H9 (cell line): ENCODE measurements at regions not wholly inside any gene's neighbourhood (a gene's known extent, or its start where the extent isn't known, plus 50 kb on each side); places are given as distances from the start of the nearest gene placed in this dataset.

Experiments used
- DNase-seq: peaks from one replicate; pipeline ENCODE4 v3.0.0-alpha.2; 2017
- H2AFZ ChIP-seq: one replicate; pipeline ENCODE4 v1.6.1; 2013; ENCODE audit warnings: mild to moderate bottlenecking, low read length, control low read depth, moderate library complexity
- H2AK5ac ChIP-seq: 2 replicates; pipeline ENCODE4 v1.6.1; 2013; ENCODE audit warnings: low read length, control low read depth, mixed read lengths; ENCODE audit not compliant: insufficient read length
- H2BK120ac ChIP-seq: one replicate; pipeline ENCODE4 v1.6.1; 2013; ENCODE audit warnings: low read depth, mild to moderate bottlenecking, low read length, control low read depth, inconsistent platforms; ENCODE audit not compliant: poor library complexity, severe bottlenecking
- H2BK12ac ChIP-seq: 2 replicates; pipeline ENCODE4 v1.6.1; 2013; ENCODE audit warnings: low read length, control low read depth, mixed read lengths, low read depth; ENCODE audit not compliant: insufficient read length
- H2BK15ac ChIP-seq: 2 replicates; pipeline ENCODE4 v1.6.1; 2013; ENCODE audit warnings: low read depth, low read length, control low read depth
- H2BK20ac ChIP-seq: one replicate; pipeline ENCODE4 v1.6.1; 2013; ENCODE audit warnings: low read depth, mild to moderate bottlenecking, low read length, control low read depth, inconsistent platforms; ENCODE audit not compliant: poor library complexity, severe bottlenecking
- H2BK5ac ChIP-seq: 2 replicates; pipeline ENCODE4 v1.6.1; 2013; ENCODE audit warnings: low read length, control low read depth, mixed read lengths; ENCODE audit not compliant: insufficient read length
- H3K14ac ChIP-seq: 2 replicates; pipeline ENCODE4 v1.6.1; 2013; ENCODE audit warnings: low read length, control low read depth; ENCODE audit not compliant: insufficient read depth
- H3K18ac ChIP-seq: 2 replicates; pipeline ENCODE4 v1.6.1; 2013; ENCODE audit warnings: low read depth, mild to moderate bottlenecking, mixed read lengths, low read length, control low read depth; ENCODE audit not compliant: insufficient read length
- H3K23ac ChIP-seq: 2 replicates; pipeline ENCODE4 v1.6.1; 2013; ENCODE audit warnings: low read length, control low read depth, mixed read lengths, low read depth; ENCODE audit not compliant: insufficient read length
- H3K23me2 ChIP-seq: 2 replicates; pipeline ENCODE4 v1.6.1; 2013; ENCODE audit warnings: low read depth, mild to moderate bottlenecking, mixed read lengths, low read length, control low read depth; ENCODE audit not compliant: insufficient read length, poor library complexity, severe bottlenecking
- H3K27ac ChIP-seq: 2 replicates; pipeline ENCODE4 v1.5.1; 2013; ENCODE audit warnings: low read length, control low read depth, mixed read lengths, low read depth; ENCODE audit not compliant: insufficient read length
- H3K27me3 ChIP-seq: 2 replicates; pipeline ENCODE4 v1.6.1; 2013; ENCODE audit warnings: low read length, control low read depth, inconsistent platforms; ENCODE audit not compliant: insufficient read depth
- H3K4ac ChIP-seq: 2 replicates; pipeline ENCODE4 v1.6.1; 2013; ENCODE audit warnings: low read depth, mild to moderate bottlenecking, control low read depth, inconsistent platforms, low read length, moderate library complexity
- H3K4me1 ChIP-seq: 2 replicates; pipeline ENCODE4 v1.6.1; 2013; ENCODE audit warnings: low read length, control low read depth, inconsistent platforms; ENCODE audit not compliant: insufficient read depth
- H3K4me2 ChIP-seq: 2 replicates; pipeline ENCODE4 v1.6.1; 2013; ENCODE audit warnings: low read length, control low read depth, mixed read lengths; ENCODE audit not compliant: insufficient read length, insufficient read depth
- H3K56ac ChIP-seq: 2 replicates; pipeline ENCODE4 v1.6.1; 2013; ENCODE audit warnings: low read depth, mild to moderate bottlenecking, mixed read lengths, low read length, control low read depth; ENCODE audit not compliant: insufficient read length
- H3K79me1 ChIP-seq: 2 replicates; pipeline ENCODE4 v1.6.1; 2013; ENCODE audit warnings: low read depth, mild to moderate bottlenecking, moderate library complexity, low read length, control low read depth, inconsistent platforms; ENCODE audit not compliant: insufficient read depth, poor library complexity, severe bottlenecking
- H3K79me2 ChIP-seq: 2 replicates; pipeline ENCODE4 v1.6.1; 2013; ENCODE audit warnings: low read length, control low read depth, inconsistent platforms; ENCODE audit not compliant: insufficient read depth
- H3K9ac ChIP-seq: 2 replicates; pipeline ENCODE4 v1.6.1; 2013; ENCODE audit warnings: low read length, control low read depth, mixed read lengths; ENCODE audit not compliant: insufficient read length; ENCODE audit errors: extremely low read depth
- H3K9me3 ChIP-seq: one replicate; pipeline ENCODE4 v1.6.1; 2013; ENCODE audit warnings: low read depth, low read length, inconsistent platforms; ENCODE audit not compliant: control insufficient read depth
- H3T11ph ChIP-seq: one replicate; pipeline ENCODE4 v1.6.1; 2013; ENCODE audit warnings: mild to moderate bottlenecking, low read length, control low read depth, inconsistent platforms
- H4K20me1 ChIP-seq: one replicate; pipeline ENCODE4 v1.6.1; 2013; ENCODE audit not compliant: control insufficient read depth, insufficient read length, insufficient read depth
- H4K5ac ChIP-seq: 2 replicates; pipeline ENCODE4 v1.6.1; 2013; ENCODE audit warnings: low read depth, mild to moderate bottlenecking, mixed read lengths, low read length, control low read depth; ENCODE audit not compliant: insufficient read length
- H4K8ac ChIP-seq: replicated peaks from 2 replicates; pipeline ENCODE4 v1.6.1; 2013; ENCODE audit warnings: low read length, control low read depth, mixed read lengths, low read depth; ENCODE audit not compliant: insufficient read length
- H4K91ac ChIP-seq: 2 replicates; pipeline ENCODE4 v1.6.1; 2013; ENCODE audit warnings: low read depth, mild to moderate bottlenecking, moderate library complexity, mixed read lengths, low read length, control low read depth; ENCODE audit not compliant: insufficient read length
- H3K27ac Mint-ChIP-seq, 3 experiments: 2 replicates in 2 of 3; 3 replicates in 1 of 3; pipeline ENCODE4 v1.8.0; 2020 to 2021; ENCODE audit warnings: mixed read lengths in 3 of 3, mild to moderate bottlenecking in 1 of 3, moderate library complexity in 1 of 3
- H3K27me3 Mint-ChIP-seq: 2 replicates; pipeline ENCODE4 v1.8.0; 2021; ENCODE audit warnings: low read depth, mild to moderate bottlenecking, moderate library complexity, mixed read lengths
- H3K36me3 Mint-ChIP-seq, 3 experiments: 2 replicates in 2 of 3; 3 replicates in 1 of 3; pipeline ENCODE4 v1.8.0; 2020 to 2021; ENCODE audit warnings: low read depth in 3 of 3, mixed read lengths in 3 of 3; ENCODE audit not compliant: insufficient read depth in 1 of 3
- H3K4me1 Mint-ChIP-seq, 2 experiments: 2 replicates each; pipeline ENCODE4 v1.8.0; 2020; ENCODE audit warnings: mixed read lengths in 2 of 2
- H3K4me3 Mint-ChIP-seq, 2 experiments: 2 replicates in 1 of 2; 3 replicates in 1 of 2; pipeline ENCODE4 v1.8.0; 2020 to 2021; ENCODE audit warnings: mild to moderate bottlenecking in 2 of 2, mixed read lengths in 2 of 2, moderate library complexity in 1 of 2
- H3K9me3 Mint-ChIP-seq, 2 experiments: 2 replicates in 1 of 2; 3 replicates in 1 of 2; pipeline ENCODE4 v1.8.0; 2020; ENCODE audit warnings: mild to moderate bottlenecking in 2 of 2, mixed read lengths in 2 of 2, moderate library complexity in 1 of 2
- WGBS: extraction: QIAGEN DNeasy Blood & Tissue Kit; methylation state at CpG from one replicate; pipeline ENCODE4 v1.1.7; 2013; ENCODE audit warnings: missing lambda C conversion rate, low lambda C conversion rate, mixed read lengths; ENCODE audit not compliant: insufficient read length; ENCODE audit errors: extremely low coverage; 5-methylcytosine and 5-hydroxymethylcytosine counted together
- TF ChIP-seq, protein P1 (sequence below): fragments of 200-600 bp; sonication (generic); conservative IDR thresholded peaks from 3 replicates; pipeline ENCODE4 v1.8.0; 2021; ENCODE audit warnings: antibody characterized with exemption, mild to moderate bottlenecking

DNA sequence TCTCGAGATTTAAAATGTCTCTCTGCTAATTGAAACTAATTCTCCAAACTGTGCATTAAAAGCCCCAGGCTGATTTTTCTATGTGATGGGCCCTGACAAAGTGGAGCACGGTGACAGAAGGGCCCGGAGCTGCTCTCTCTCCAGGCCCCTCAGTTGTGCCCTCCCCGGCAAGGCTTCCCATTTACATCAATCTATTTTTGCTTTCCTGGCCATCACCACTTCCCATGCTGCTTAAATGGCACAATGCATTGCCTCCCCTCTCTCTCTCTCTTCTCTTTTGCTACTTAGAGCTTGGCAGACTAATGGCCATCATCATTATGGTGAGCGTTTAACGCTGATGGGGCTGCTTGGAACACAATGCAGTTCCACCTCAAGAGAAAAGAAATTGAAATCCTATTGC is 270.7 kb upstream of the DIO3 start:
- H3K27ac ChIP-seq, result no peak overlapping the region

More for the DNA sequence above, 270.7 kb upstream of the DIO3 start:
- Histone ChIP-seq H3K79me1 (no peaks in the 10 kb centered on the region), H4K8ac (no peak overlapping the region), H4K91ac (no peak overlapping the region), H3K56ac (no peak overlapping the region), H3K4me2 (no peak overlapping the region), H3K79me2 (no peaks in the 10 kb centered on the region), H3K4me1 (no peaks in the 10 kb centered on the region; the same call in 1 of the 2 replicates), H2BK12ac (no peak overlapping the region), H2BK120ac (no peak overlapping the region), H2BK20ac (no peak overlapping the region), H3K4ac (no peak overlapping the region), H3K14ac (no peak overlapping the region), H3K9me3 (no peaks in the 10 kb centered on the region), H3K23me2 (no peaks in the 10 kb centered on the region), H3K23ac (no peak overlapping the region), H4K5ac (no peak overlapping the region), H3K27me3 (no peaks in the 10 kb centered on the region), H3K9ac (no peak overlapping the region), H3T11ph (no peak overlapping the region), H2BK15ac (no peak overlapping the region), H2BK5ac (no peak overlapping the region), H3K18ac (no peak overlapping the region), H2AFZ (no peak overlapping the region), H4K20me1 (no peaks in the 10 kb centered on the region), H2AK5ac (no peak overlapping the region)
- TF ChIP-seq, protein P1, sequence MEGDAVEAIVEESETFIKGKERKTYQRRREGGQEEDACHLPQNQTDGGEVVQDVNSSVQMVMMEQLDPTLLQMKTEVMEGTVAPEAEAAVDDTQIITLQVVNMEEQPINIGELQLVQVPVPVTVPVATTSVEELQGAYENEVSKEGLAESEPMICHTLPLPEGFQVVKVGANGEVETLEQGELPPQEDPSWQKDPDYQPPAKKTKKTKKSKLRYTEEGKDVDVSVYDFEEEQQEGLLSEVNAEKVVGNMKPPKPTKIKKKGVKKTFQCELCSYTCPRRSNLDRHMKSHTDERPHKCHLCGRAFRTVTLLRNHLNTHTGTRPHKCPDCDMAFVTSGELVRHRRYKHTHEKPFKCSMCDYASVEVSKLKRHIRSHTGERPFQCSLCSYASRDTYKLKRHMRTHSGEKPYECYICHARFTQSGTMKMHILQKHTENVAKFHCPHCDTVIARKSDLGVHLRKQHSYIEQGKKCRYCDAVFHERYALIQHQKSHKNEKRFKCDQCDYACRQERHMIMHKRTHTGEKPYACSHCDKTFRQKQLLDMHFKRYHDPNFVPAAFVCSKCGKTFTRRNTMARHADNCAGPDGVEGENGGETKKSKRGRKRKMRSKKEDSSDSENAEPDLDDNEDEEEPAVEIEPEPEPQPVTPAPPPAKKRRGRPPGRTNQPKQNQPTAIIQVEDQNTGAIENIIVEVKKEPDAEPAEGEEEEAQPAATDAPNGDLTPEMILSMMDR, result no peak
- Mint-ChIP-seq H3K27ac (no peak overlapping the region; a peak in 1 of 7 replicates), H3K9me3 (peaks cover 15% of the 10 kb centered on the region in 2 experiments), H3K27me3 (peaks cover 5% of the 10 kb centered on the region), H3K4me1 (peaks cover 39 to 48% of the 10 kb centered on the region in 2 experiments), H3K4me3 (no peak overlapping the region), H3K36me3 (peaks cover 5 to 15% (median 13%) of the 10 kb centered on the region in 3 experiments)
- DNase-seq, result no peak
- WGBS, result no CpG with 5 or more reads among the region's 6 CpGs
